Peyer's patch (tissue), 4 donors: ENCODE measurements at regions not wholly inside any gene's neighbourhood (a gene's known extent, or its start where the extent isn't known, plus 50 kb on each side); places are given as distances from the start of the nearest gene placed in this dataset.

Source experiments
- DNase-seq, 3 donors: peaks; one replicate each; pipeline ENCODE4 v3.0.0-alpha.2; 2017 to 2019
- H3K27ac ChIP-seq, 4 donors: fragments of 200-600 bp; sonication (generic); one replicate each; pipeline ENCODE4 v1.5.1; 2016 to 2019
- H3K27me3 ChIP-seq, 2 donors: fragments of 200-600 bp; sonication (generic); one replicate each; pipeline ENCODE4 v1.5.1; 2019
- H3K36me3 ChIP-seq, 3 donors: fragments of 200-600 bp; sonication (generic); one replicate each; pipeline ENCODE4 v1.5.1; 2016 to 2019
- H3K4me1 ChIP-seq, 4 donors: fragments of 200-600 bp; sonication (generic); one replicate each; pipeline ENCODE4 v1.5.1; 2016 to 2019
- H3K4me3 ChIP-seq, 4 donors: fragments of 200-600 bp; sonication (generic); 1 replicate in 3 of 4; 2 replicates in 1 of 4; pipeline ENCODE4 v1.5.1; 2016 to 2019; ENCODE audit warnings: mild to moderate bottlenecking in 1 of 4
- H3K9me3 ChIP-seq, 4 donors: fragments of 200-600 bp; sonication (generic); one replicate each; pipeline ENCODE4 v1.5.1; 2016 to 2019; ENCODE audit warnings: mild to moderate bottlenecking in 1 of 4
- POLR2A ChIP-seq, 2 donors: fragments of 450-650 bp; IDR thresholded peaks; one replicate each; pipeline ENCODE4 v1.5.1; 2017; ENCODE audit warnings: antibody characterized with exemption in 2 of 2, mild to moderate bottlenecking in 2 of 2, moderate library complexity in 2 of 2
- TF ChIP-seq, protein P1 (sequence below), 6 experiments: fragments of 450-650 bp in 4 of 6; fragments of 200-600 bp in 2 of 6; sonication (generic) in 1 of 6; IDR thresholded peaks; one replicate each; pipeline ENCODE4 v1.5.1; 2017 to 2019; ENCODE audit warnings: antibody characterized with exemption in 6 of 6, mild to moderate bottlenecking in 3 of 6, moderate library complexity in 1 of 6

DNA sequence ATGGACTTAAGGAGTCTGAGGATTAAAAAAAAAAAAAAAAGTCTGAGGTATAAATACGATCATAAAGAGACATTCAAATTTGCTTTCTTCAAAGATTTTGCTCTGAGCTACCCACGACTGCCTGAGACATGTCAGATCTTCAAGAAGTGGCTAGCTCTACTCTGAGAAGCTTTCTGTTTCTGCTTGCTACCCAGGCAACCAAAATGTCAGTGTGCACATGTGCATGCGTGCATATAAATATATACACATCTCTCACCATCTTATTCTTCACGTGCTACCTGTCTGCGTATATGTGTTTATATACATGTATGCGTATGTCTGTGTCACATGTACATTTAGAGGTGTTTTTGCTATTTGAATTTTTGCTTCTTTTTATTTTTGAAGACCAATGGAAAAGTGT lies 299.6 kb upstream of the STXBP5 start:
- no peak overlapping the region for H3K4me3 ChIP-seq
- TF ChIP-seq, protein P1, sequence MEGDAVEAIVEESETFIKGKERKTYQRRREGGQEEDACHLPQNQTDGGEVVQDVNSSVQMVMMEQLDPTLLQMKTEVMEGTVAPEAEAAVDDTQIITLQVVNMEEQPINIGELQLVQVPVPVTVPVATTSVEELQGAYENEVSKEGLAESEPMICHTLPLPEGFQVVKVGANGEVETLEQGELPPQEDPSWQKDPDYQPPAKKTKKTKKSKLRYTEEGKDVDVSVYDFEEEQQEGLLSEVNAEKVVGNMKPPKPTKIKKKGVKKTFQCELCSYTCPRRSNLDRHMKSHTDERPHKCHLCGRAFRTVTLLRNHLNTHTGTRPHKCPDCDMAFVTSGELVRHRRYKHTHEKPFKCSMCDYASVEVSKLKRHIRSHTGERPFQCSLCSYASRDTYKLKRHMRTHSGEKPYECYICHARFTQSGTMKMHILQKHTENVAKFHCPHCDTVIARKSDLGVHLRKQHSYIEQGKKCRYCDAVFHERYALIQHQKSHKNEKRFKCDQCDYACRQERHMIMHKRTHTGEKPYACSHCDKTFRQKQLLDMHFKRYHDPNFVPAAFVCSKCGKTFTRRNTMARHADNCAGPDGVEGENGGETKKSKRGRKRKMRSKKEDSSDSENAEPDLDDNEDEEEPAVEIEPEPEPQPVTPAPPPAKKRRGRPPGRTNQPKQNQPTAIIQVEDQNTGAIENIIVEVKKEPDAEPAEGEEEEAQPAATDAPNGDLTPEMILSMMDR (IDR thresholded peaks at IDR 0.05) = no peak
- TF ChIP-seq POLR2A (IDR thresholded peaks at IDR 0.05) = no peak
- no peaks in the 10 kb centered on the region for H3K4me1 ChIP-seq
- no peak for DNase-seq
- no peak overlapping the region for H3K27ac ChIP-seq
- H3K36me3 ChIP-seq = no peaks in the 10 kb centered on the region
- no peaks in the 10 kb centered on the region for H3K9me3 ChIP-seq
- no peaks in the 10 kb centered on the region for H3K27me3 ChIP-seq

DNA sequence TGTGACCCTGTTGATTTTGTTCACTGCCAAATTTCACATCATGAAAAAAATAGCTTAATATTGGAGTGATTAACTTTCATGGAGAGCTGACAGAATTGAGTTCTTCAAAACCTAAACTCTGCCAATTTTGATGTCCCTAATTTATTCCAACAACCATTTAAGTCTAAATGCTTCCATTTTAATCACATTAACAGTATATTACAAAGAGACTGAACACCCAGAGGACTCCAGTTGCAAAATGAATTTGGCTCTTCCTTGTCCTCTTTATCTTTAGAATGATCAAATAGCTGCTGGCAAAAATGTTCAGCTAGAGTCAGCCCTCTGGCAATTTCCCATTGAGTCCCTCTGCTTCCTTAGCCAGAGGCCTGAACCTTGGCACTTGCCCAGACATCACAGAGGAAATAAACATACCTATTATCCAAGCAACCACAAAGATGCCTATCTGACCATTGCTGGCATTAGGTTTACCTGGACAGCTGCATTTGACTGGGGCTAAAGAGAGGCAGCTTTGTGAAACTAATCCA lies 299.0 kb upstream of the STXBP5 start:
- H3K27ac ChIP-seq = no peak overlapping the region
- TF ChIP-seq POLR2A (IDR thresholded peaks at IDR 0.05) = no peak
- TF ChIP-seq, protein P1 (IDR thresholded peaks at IDR 0.05) = no peak
- no peak overlapping the region for H3K4me3 ChIP-seq
- H3K36me3 ChIP-seq = no peaks in the 10 kb centered on the region
- H3K9me3 ChIP-seq = no peaks in the 10 kb centered on the region
- no peaks in the 10 kb centered on the region for H3K4me1 ChIP-seq
- no peak for DNase-seq
- H3K27me3 ChIP-seq = no peaks in the 10 kb centered on the region

DNA sequence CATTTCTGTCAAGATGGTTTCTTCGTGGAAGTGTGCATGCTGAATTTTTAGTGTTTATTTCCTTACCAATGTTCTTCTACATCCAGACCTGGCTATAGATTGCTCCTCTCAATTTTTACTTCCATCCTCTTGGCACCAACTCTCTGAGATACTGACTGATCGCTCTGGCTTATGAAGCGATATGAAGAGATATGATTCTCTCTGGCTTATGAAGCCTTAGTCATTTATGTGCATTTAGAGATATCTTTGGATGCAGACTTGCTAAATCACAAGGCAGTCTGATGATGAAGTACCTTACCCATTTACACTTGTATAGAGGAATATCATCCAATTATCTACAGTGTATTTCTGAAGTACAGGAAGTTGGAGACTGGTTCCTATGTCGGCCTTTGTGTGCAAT lies 295.4 kb upstream of the STXBP5 start:
- H3K36me3 ChIP-seq = no peaks in the 10 kb centered on the region
- H3K9me3 ChIP-seq = no peaks in the 10 kb centered on the region
- H3K4me1 ChIP-seq = no peaks in the 10 kb centered on the region
- TF ChIP-seq, protein P1 (IDR thresholded peaks at IDR 0.05) = no peak
- no peak for TF ChIP-seq POLR2A (IDR thresholded peaks at IDR 0.05)
- H3K27me3 ChIP-seq = no peaks in the 10 kb centered on the region
- no peak for DNase-seq
- H3K4me3 ChIP-seq = no peak overlapping the region
- no peak overlapping the region for H3K27ac ChIP-seq

DNA sequence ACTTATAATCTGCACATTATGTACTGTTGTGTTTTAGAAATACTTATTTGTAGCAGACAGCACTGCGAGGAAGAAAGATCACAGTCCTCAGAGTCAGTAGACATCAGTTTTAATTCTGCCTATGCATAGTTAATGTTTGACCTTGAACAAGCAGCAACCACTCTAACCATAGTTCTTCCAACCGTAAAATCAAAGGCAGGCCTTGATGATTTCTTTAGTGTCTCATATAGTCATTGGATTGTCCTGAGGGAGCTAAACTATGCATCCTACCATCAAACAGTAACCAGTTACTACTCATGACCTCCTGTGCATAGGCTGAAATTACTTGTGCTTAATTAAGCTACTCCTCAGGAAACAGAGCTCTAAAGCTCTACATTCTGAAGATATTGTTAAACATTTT lies 294.8 kb upstream of the STXBP5 start:
- H3K27ac ChIP-seq = no peak overlapping the region

DNA sequence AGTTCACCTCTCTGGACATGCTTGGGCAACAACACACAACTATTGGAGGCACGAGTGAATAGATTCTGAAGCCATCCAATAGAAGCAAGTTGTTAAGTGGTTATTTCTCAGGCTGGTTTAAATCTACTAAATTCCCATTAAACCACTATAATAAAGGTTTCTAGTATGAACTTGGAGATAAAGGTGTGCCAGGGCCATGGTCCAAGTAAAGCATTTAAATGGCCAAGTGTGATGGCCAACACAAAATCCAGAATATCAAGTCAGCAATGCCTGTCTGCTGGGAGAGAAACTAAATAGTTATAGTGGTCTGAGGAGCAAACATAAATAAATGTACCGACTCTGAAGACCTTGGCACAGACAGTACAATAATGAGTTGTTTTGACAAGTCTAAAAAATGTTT lies 294.3 kb upstream of the STXBP5 start:
- Histone ChIP-seq H3K4me3 (no peak overlapping the region), H3K36me3 (no peaks in the 10 kb centered on the region), H3K4me1 (peaks cover 0 to 2% (median 0%) of the 10 kb centered on the region in 4 donors), H3K27me3 (no peaks in the 10 kb centered on the region), H3K27ac (no peak overlapping the region), H3K9me3 (no peaks in the 10 kb centered on the region)
- no peak for DNase-seq
- TF ChIP-seq, protein P1 (IDR thresholded peaks at IDR 0.05) = no peak
- TF ChIP-seq POLR2A (IDR thresholded peaks at IDR 0.05) = no peak

More for the DNA sequence above, 294.8 kb upstream of the STXBP5 start:
- H3K4me3 ChIP-seq = no peak overlapping the region
- H3K27me3 ChIP-seq = no peaks in the 10 kb centered on the region
- H3K36me3 ChIP-seq = no peaks in the 10 kb centered on the region
- TF ChIP-seq, protein P1 (IDR thresholded peaks at IDR 0.05) = no peak
- no peak for TF ChIP-seq POLR2A (IDR thresholded peaks at IDR 0.05)
- H3K4me1 ChIP-seq = no peaks in the 10 kb centered on the region
- no peak for DNase-seq
- no peaks in the 10 kb centered on the region for H3K9me3 ChIP-seq

DNA sequence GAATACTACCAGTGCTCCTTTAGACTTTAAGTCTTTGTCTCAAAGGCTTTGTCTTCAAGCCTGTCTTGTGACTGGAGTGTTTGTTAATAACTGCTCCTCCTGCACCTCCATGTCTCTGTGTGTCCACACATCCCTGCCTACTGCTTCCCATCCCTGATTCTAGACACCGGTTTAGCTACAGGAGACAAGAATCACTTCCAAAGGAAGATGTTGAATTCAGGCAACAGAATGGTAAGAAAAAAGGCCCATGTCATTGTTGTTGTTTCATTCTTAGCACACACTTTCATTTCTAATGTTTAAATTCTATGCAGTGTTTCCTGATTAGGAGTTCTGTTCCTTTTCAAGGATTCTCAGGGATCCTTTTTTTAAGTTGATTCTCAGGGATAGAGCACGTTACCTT lies 293.6 kb upstream of the STXBP5 start:
- H3K36me3 ChIP-seq = no peaks in the 10 kb centered on the region
- no peak overlapping the region for H3K4me3 ChIP-seq
- H3K27ac ChIP-seq = no peak overlapping the region
- H3K9me3 ChIP-seq = no peaks in the 10 kb centered on the region
- DNase-seq = no peak
- H3K27me3 ChIP-seq = no peaks in the 10 kb centered on the region
- no peak for TF ChIP-seq POLR2A (IDR thresholded peaks at IDR 0.05)
- TF ChIP-seq, protein P1 (IDR thresholded peaks at IDR 0.05) = no peak
- peaks cover 0 to 3% (median 0%) of the 10 kb centered on the region in 4 donors for H3K4me1 ChIP-seq
